ENCODE measurements at regions not wholly inside any gene's neighbourhood (a gene's known extent, or its start where the extent isn't known, plus 50 kb on each side); places are given as distances from the start of the nearest gene placed in this dataset.

DNA sequence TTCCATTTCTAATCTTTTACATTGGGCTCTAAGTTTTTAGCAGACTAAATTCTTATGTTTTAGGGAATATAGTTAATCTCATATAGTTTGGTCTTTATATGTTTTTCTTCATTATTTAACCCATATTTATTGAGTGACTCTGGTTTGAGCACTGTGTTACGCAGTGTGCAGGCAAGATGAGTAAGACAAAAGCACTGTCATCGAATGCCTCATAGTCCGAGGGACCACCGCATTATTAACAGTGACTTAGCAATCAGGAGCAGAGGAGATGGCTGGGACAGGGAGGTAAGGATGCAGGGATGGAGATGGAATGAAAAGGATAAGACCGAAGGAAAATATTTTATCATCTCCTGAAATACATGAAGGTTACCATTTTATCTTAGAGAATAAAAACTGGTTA lies 65.2 kb upstream of the CTSC start:
- CTCF ChIA-PET = no interaction called here
- no peak for DNase-seq (ENCODE audit: low spot score)
- POLR2A ChIA-PET (ENCODE audit: low non-redundant PET) = no interaction called here
- TF ChIP-seq, protein P1, sequence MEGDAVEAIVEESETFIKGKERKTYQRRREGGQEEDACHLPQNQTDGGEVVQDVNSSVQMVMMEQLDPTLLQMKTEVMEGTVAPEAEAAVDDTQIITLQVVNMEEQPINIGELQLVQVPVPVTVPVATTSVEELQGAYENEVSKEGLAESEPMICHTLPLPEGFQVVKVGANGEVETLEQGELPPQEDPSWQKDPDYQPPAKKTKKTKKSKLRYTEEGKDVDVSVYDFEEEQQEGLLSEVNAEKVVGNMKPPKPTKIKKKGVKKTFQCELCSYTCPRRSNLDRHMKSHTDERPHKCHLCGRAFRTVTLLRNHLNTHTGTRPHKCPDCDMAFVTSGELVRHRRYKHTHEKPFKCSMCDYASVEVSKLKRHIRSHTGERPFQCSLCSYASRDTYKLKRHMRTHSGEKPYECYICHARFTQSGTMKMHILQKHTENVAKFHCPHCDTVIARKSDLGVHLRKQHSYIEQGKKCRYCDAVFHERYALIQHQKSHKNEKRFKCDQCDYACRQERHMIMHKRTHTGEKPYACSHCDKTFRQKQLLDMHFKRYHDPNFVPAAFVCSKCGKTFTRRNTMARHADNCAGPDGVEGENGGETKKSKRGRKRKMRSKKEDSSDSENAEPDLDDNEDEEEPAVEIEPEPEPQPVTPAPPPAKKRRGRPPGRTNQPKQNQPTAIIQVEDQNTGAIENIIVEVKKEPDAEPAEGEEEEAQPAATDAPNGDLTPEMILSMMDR (conservative IDR thresholded peaks at IDR 0.05; ENCODE audit: low read depth) = no peak
- no peak overlapping the region for H3K27ac ChIP-seq

DNA sequence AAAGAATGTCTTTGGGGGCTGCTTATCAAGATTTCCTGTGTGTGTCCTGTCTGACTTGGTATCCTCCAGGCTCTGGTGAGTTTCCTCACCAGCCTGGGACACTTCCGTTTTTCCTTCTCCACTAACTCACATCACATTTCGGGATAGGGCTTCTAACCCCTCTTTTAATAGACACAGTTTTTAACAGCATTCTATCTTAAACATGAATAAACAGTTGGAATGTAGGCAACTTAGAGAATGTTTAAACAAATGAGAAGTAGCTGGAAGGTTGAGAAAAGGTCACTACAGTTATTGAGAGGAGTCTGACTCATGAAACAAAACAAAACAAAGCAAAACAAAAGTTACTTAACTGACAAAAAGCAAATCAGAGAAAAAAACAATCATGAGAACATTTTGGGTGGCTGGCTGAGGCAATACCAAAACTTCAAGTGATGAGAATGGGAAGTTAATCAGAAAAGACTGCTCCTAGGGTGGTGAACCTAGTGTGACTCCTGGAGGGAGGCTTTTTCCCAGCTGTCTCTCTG lies 64.7 kb upstream of the CTSC start:
- ChIA-PET CTCF (no interaction called here), POLR2A (ENCODE audit: low non-redundant PET) (no interaction called here)
- no peak for DNase-seq (ENCODE audit: low spot score)
- TF ChIP-seq, protein P1 (conservative IDR thresholded peaks at IDR 0.05; ENCODE audit: low read depth) = no peak
- no peak overlapping the region for H3K27ac ChIP-seq

DNA sequence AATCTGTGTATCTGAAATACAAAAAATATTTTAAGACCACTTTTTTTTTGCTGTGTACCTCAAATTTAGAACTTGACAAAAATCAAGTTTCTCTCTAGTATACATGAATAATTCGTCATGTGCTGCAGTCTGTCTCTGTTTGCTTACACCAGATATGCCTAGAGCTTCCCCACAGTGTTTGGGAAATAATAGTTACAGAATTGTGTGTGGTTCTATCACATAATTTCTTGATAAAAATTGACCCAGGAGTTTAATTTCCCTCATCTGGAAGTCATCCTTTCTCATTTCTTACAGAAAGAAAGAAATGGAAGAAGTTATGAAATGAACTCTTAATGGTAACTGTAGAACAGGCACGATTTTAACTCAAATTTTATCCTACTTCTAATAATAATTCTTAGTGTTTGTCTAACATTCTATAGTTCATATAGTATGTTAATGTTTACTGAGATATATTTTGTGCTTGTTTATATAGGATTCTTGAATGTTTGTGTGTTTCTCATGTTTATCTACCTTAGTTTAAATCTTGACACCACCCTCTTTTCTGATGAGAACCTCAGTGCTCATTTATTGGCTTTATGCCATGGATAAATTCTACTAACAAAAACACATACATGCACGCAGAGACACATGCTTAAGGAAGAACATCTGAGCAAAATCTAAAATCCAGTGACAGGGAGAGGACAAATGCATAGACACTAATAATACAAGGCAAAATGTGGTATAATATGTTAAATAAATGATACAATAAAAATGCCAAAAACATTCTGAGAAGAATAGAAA lies 61.4 kb upstream of the CTSC start:
- H3K27ac ChIP-seq = no peak overlapping the region
- TF ChIP-seq, protein P1 (conservative IDR thresholded peaks at IDR 0.05; ENCODE audit: low read depth) = no peak
- DNase-seq (ENCODE audit: low spot score) = no peak
- ChIA-PET CTCF (no interaction called here), POLR2A (ENCODE audit: low non-redundant PET) (no interaction called here)

DNA sequence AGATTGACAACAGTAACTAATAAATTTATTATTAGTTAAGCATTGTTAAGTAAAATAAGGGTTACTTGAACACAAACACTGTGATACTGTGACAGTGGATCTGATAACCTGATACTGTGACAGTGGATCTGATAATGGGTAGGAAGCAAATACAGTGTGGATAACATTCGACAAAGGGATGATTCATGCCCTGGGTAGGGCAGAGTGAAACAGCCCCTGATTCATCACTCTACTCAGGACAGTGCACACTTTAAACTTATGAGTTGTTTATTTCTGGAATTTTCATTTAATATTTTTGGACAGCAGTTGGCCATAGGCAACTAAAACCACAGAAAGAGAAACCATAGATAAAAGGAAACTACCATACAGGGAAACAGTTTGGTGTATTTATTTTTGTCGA lies 60.8 kb upstream of the CTSC start:
- ChIA-PET POLR2A (ENCODE audit: low non-redundant PET) (no interaction called here), CTCF (no interaction called here)
- no peak overlapping the region for H3K27ac ChIP-seq
- TF ChIP-seq, protein P1 (conservative IDR thresholded peaks at IDR 0.05; ENCODE audit: low read depth) = no peak
- DNase-seq (ENCODE audit: low spot score) = peak; percentile 75

DNA sequence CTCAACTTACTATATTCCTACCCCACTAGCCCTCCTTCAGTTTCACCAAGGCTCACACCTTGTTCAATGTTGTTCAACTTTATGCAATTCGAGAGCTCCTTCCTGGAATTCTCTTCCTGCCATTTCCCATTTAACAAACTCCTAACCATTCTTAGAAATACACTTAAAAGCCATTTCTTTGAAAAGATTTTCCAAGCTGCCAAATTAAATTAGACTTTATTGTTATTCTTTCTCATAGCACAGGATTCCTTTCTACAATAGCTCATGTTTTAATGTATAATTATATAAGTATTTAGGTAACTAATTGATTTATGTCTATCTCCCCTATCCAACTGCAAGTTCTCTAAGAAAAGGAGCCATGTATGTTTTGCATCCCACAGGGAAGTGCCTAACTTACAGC lies 52.7 kb upstream of the CTSC start:
- TF ChIP-seq, protein P1 (conservative IDR thresholded peaks at IDR 0.05; ENCODE audit: low read depth) = no peak
- CTCF ChIA-PET = interaction anchor here (0.7 kb wide), 1 partner anchor 588 kb away, joined by 3 read pairs; no protein-coding TSS in a partner anchor
- POLR2A ChIA-PET (ENCODE audit: low non-redundant PET) = no interaction called here
- no peak overlapping the region for H3K27ac ChIP-seq
- no peak for DNase-seq (ENCODE audit: low spot score)

DNA sequence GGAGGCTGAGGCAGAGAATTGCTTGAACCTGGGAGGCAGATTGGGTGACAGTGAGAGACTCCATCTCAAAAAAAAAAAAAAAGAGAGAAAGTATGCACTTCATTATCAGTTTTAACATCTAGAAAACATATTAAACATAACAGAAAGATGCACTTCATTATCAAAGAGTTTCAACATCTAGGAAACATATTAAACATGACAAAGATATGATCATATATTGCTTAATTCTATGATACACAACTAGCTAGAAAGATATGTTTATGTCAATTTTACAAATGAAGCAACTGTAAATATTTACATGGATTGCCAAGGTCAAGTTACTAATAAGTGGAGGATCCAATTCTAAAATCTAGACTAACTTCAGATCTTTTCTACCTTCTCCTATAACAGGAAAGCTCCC lies 50.4 kb upstream of the CTSC start:
- no peak overlapping the region for H3K27ac ChIP-seq
- ChIA-PET CTCF (interaction anchor here (1.4 kb wide), 1 partner anchor 46 kb away, joined by 3 read pairs; no protein-coding TSS in a partner anchor), POLR2A (ENCODE audit: low non-redundant PET) (no interaction called here)
- no peak for DNase-seq (ENCODE audit: low spot score)
- TF ChIP-seq, protein P1 (conservative IDR thresholded peaks at IDR 0.05; ENCODE audit: low read depth) = no peak

Data from RWPE1 (cell line).